CD4-positive, CD25-positive, alpha-beta regulatory T cell (primary cell): ENCODE measurements at regions not wholly inside any gene's neighbourhood (a gene's known extent, or its start where the extent isn't known, plus 50 kb on each side); places are given as distances from the start of the nearest gene placed in this dataset.

Source experiments
- ATAC-seq, 2 donors: fragments of 150-1000 bp; cut with Tn5 transposase; one replicate each; pipeline ENCODE4 v1.10.0; 2021; ENCODE audit warnings: low read depth in 2 of 2, moderate number of reproducible peaks in 2 of 2, moderate library complexity in 1 of 2
- DNase-seq, 3 donors: peaks; one replicate each; pipeline versions ENCODE4 v3.0.0 to v3.0.0-alpha.2; 2012 to 2022; ENCODE audit warnings: mixed read lengths in 1 of 3
- H3K27ac ChIP-seq: one replicate; pipeline ENCODE4 v1.7.0; 2013; ENCODE audit warnings: mild to moderate bottlenecking, low read length; ENCODE audit not compliant: insufficient read depth, poor library complexity, severe bottlenecking
- H3K27me3 ChIP-seq: one replicate; pipeline ENCODE4 v1.7.0; 2013; ENCODE audit warnings: low read length; ENCODE audit not compliant: control insufficient read depth, insufficient read depth
- H3K36me3 ChIP-seq: one replicate; pipeline ENCODE4 v1.7.0; 2013; ENCODE audit warnings: mild to moderate bottlenecking, low read length, moderate library complexity; ENCODE audit not compliant: control insufficient read depth, insufficient read depth
- H3K4me1 ChIP-seq: 2 replicates; pipeline ENCODE4 v1.7.0; 2013; ENCODE audit warnings: mild to moderate bottlenecking, low read length; ENCODE audit not compliant: insufficient read depth, control insufficient read depth, poor library complexity, severe bottlenecking
- H3K4me3 ChIP-seq: one replicate; pipeline ENCODE4 v1.7.0; 2013; ENCODE audit warnings: low read depth, mild to moderate bottlenecking, low read length, moderate library complexity
- H3K9me3 ChIP-seq, 2 experiments: 1 replicate in 1 of 2; 2 replicates in 1 of 2; pipeline ENCODE4 v1.7.0; 2013; ENCODE audit warnings: low read length in 2 of 2, mild to moderate bottlenecking in 1 of 2, moderate library complexity in 1 of 2; ENCODE audit not compliant: control insufficient read depth in 2 of 2
- H3K27ac Mint-ChIP-seq, 3 donors: one replicate each; pipeline ENCODE4 v1.8.0; 2020 to 2022; ENCODE audit warnings: mild to moderate bottlenecking in 3 of 3, mixed read lengths in 3 of 3, moderate library complexity in 2 of 3
- H3K27me3 Mint-ChIP-seq: one replicate; pipeline ENCODE4 v1.8.0; 2022; ENCODE audit warnings: mild to moderate bottlenecking, mixed read lengths
- H3K36me3 Mint-ChIP-seq: one replicate; pipeline ENCODE4 v1.8.0; 2020; ENCODE audit warnings: mixed read lengths
- H3K4me1 Mint-ChIP-seq, 4 donors: one replicate each; pipeline ENCODE4 v1.8.0; 2020 to 2022; ENCODE audit warnings: mixed read lengths in 4 of 4, mild to moderate bottlenecking in 1 of 4
- H3K4me3 Mint-ChIP-seq, 4 donors: one replicate each; pipeline ENCODE4 v1.8.0; 2020 to 2022; ENCODE audit warnings: mild to moderate bottlenecking in 4 of 4, mixed read lengths in 4 of 4, moderate library complexity in 3 of 4
- H3K9me3 Mint-ChIP-seq, 7 donors: one replicate each; pipeline ENCODE4 v1.8.0; 2020 to 2022; ENCODE audit warnings: mixed read lengths in 7 of 7, mild to moderate bottlenecking in 3 of 7, moderate library complexity in 2 of 7

DNA sequence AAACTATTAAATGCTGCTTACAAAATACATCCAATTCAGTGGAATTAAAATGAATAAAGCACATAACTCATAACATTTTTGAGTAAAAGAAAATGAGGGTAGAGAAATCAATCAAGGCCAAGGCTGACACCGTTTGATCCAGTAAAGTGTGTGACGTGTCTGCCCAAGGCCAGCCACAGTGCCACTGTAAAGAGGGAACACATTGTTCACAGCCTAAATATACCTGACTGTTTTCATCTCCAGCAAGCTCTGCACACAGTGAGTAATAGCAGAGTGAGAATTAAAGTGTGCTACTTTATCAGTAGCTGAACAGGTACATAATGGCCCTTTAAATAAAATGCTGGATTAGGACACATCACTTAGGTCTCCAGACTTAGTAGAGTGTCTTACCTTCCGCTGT lies 130.8 kb upstream of the DPP6 start:
- DNase-seq = no peak
- no peaks in the 10 kb centered on the region for H3K4me1 ChIP-seq
- peaks cover 0 to 2% of the 10 kb centered on the region in 2 experiments for H3K9me3 ChIP-seq
- no peaks in the 10 kb centered on the region for H3K27me3 ChIP-seq
- H3K27ac Mint-ChIP-seq = no peak overlapping the region
- no peaks in the 10 kb centered on the region for H3K36me3 ChIP-seq
- peaks cover 0 to 11% (median 5%) of the 10 kb centered on the region in 7 donors for H3K9me3 Mint-ChIP-seq
- H3K36me3 Mint-ChIP-seq = no peaks in the 10 kb centered on the region
- H3K27me3 Mint-ChIP-seq = no peaks in the 10 kb centered on the region
- H3K27ac ChIP-seq = no peak overlapping the region
- ATAC-seq = no peak
- H3K4me3 ChIP-seq = no peak overlapping the region
- no peaks in the 10 kb centered on the region for H3K4me1 Mint-ChIP-seq
- H3K4me3 Mint-ChIP-seq = no peak overlapping the region

GRCh38 chr7:153930696-153931095 lies 121.5 kb upstream of the DPP6 start:
- DNase-seq (no peak), ATAC-seq (no peak)
- Mint-ChIP-seq H3K4me3 (no peak overlapping the region), H3K9me3 (peaks cover 0 to 11% (median 8%) of the 10 kb centered on the region in 7 donors), H3K4me1 (no peaks in the 10 kb centered on the region), H3K27me3 (no peaks in the 10 kb centered on the region), H3K27ac (no peak overlapping the region), H3K36me3 (no peaks in the 10 kb centered on the region)
- no peaks in the 10 kb centered on the region for H3K36me3 ChIP-seq
- no peak overlapping the region for H3K4me3 ChIP-seq
- H3K27ac ChIP-seq = no peak overlapping the region
- no peaks in the 10 kb centered on the region for H3K4me1 ChIP-seq
- no peaks in the 10 kb centered on the region for H3K27me3 ChIP-seq
- H3K9me3 ChIP-seq = no peaks in the 10 kb centered on the region

DNA sequence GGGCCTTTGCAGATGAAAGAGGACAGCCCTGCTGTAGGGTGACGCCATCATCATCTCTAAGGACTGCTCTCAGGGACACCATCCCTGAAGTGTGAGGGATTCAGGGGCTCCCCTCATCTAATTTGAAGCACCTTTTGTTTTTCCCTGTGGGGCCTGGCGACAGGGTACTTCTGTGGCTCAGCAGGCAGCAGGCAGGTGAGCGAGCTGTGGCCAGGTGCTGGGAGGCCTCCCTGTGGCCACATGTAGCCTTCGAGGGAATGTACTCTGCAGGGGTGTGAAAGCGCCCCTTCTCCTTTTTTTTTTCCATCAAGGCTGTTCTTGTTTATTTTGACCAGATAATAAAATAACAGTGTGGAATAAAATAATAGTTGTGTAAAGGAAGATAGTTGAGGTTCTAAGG lies 118.2 kb upstream of the DPP6 start:
- Mint-ChIP-seq H3K4me1 (no peaks in the 10 kb centered on the region), H3K36me3 (no peaks in the 10 kb centered on the region), H3K27me3 (no peaks in the 10 kb centered on the region), H3K27ac (no peak overlapping the region), H3K9me3 (peaks cover 0 to 8% (median 5%) of the 10 kb centered on the region in 7 donors), H3K4me3 (no peak overlapping the region)
- Histone ChIP-seq H3K27ac (no peak overlapping the region), H3K4me1 (no peaks in the 10 kb centered on the region), H3K9me3 (no peaks in the 10 kb centered on the region), H3K4me3 (no peak overlapping the region), H3K36me3 (no peaks in the 10 kb centered on the region), H3K27me3 (no peaks in the 10 kb centered on the region)
- ATAC-seq (no peak), DNase-seq (no peak)

DNA sequence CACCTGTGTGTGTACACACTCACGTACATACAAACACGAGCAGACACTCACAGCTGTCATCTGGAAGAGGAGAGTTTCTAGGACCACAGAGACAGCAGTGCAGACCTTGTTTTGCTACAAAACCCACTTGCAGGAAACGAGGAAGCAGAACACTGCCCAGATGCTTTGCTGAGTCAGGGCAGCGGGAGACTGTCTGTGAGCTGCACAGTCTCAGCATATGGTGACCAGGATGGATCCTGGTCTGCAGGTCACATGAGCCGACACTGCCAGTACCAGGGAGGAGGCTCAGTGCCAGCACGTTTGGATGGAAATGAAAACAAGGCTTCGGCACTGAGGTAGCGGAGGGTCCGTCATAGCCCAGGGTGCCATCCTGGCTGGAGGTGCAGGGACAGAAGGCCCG lies 117.6 kb upstream of the DPP6 start:
- H3K27ac ChIP-seq = no peak overlapping the region
- Mint-ChIP-seq H3K4me3 (no peak overlapping the region), H3K27me3 (no peaks in the 10 kb centered on the region), H3K4me1 (no peaks in the 10 kb centered on the region), H3K27ac (no peak overlapping the region), H3K9me3 (peaks cover 0 to 8% (median 2%) of the 10 kb centered on the region in 7 donors), H3K36me3 (no peaks in the 10 kb centered on the region)
- ATAC-seq = no peak
- no peak overlapping the region for H3K4me3 ChIP-seq
- DNase-seq = no peak
- H3K27me3 ChIP-seq = no peaks in the 10 kb centered on the region
- no peaks in the 10 kb centered on the region for H3K36me3 ChIP-seq
- no peaks in the 10 kb centered on the region for H3K4me1 ChIP-seq
- no peaks in the 10 kb centered on the region for H3K9me3 ChIP-seq

DNA sequence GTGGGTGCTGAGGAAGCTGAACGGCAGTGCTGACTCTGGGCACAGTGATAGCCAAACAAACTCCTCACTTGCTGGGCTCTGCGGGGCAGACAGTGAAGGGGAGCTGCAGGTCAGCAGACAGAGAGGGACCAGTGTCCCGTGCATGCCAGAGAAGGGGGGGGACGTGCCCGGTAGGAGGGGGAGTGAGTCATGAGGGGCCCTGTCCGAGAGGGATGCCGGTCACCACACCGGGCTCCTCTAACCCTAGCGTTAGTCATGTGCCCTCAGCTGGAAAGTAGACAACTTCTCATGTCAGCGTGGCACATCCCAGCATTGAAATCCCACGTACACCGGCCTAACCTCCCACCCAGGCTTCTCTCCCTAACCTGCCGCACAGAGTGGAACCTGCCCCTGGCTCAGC lies 117.1 kb upstream of the DPP6 start:
- no peaks in the 10 kb centered on the region for H3K27me3 ChIP-seq
- no peak overlapping the region for H3K4me3 ChIP-seq
- Mint-ChIP-seq H3K4me1 (no peaks in the 10 kb centered on the region), H3K9me3 (peaks cover 0 to 8% (median 2%) of the 10 kb centered on the region in 7 donors), H3K27me3 (no peaks in the 10 kb centered on the region), H3K36me3 (no peaks in the 10 kb centered on the region), H3K4me3 (no peak overlapping the region), H3K27ac (no peak overlapping the region)
- no peaks in the 10 kb centered on the region for H3K36me3 ChIP-seq
- H3K27ac ChIP-seq = no peak overlapping the region
- no peaks in the 10 kb centered on the region for H3K9me3 ChIP-seq
- ATAC-seq = no peak
- H3K4me1 ChIP-seq = no peaks in the 10 kb centered on the region
- no peak for DNase-seq

- Mint-ChIP-seq H3K27me3 (no peaks in the 10 kb centered on the region), H3K9me3 (peaks cover 0 to 6% (median 5%) of the 10 kb centered on the region in 7 donors), H3K36me3 (no peaks in the 10 kb centered on the region), H3K27ac (no peak overlapping the region), H3K4me3 (no peak overlapping the region), H3K4me1 (no peaks in the 10 kb centered on the region)
- ATAC-seq = no peak
- DNase-seq = no peak
- no peak overlapping the region for H3K27ac ChIP-seq
- no peaks in the 10 kb centered on the region for H3K4me1 ChIP-seq
- H3K36me3 ChIP-seq = no peaks in the 10 kb centered on the region
- H3K4me3 ChIP-seq = no peak overlapping the region
- no peaks in the 10 kb centered on the region for H3K9me3 ChIP-seq
- H3K27me3 ChIP-seq = no peaks in the 10 kb centered on the region
Measured at GRCh38 chr7:153938451-153938850, 113.7 kb upstream of the DPP6 start.

- peaks cover 0 to 5% (median 3%) of the 10 kb centered on the region in 7 donors for H3K9me3 Mint-ChIP-seq
- DNase-seq (no peak), ATAC-seq (no peak)
- no peaks in the 10 kb centered on the region for H3K27me3 ChIP-seq
- no peak overlapping the region for H3K4me3 Mint-ChIP-seq
- H3K27ac ChIP-seq = no peak overlapping the region
- peaks cover 0 to 1% (median 0%) of the 10 kb centered on the region in 4 donors for H3K4me1 Mint-ChIP-seq
- H3K36me3 ChIP-seq = no peaks in the 10 kb centered on the region
- H3K27me3 Mint-ChIP-seq = peaks cover 3% of the 10 kb centered on the region
- no peaks in the 10 kb centered on the region for H3K9me3 ChIP-seq
- no peak overlapping the region for H3K27ac Mint-ChIP-seq
- no peak overlapping the region for H3K4me3 ChIP-seq
- no peaks in the 10 kb centered on the region for H3K4me1 ChIP-seq
- no peaks in the 10 kb centered on the region for H3K36me3 Mint-ChIP-seq
Measured at GRCh38 chr7:153939177-153939576, 113.0 kb upstream of the DPP6 start.

DNA sequence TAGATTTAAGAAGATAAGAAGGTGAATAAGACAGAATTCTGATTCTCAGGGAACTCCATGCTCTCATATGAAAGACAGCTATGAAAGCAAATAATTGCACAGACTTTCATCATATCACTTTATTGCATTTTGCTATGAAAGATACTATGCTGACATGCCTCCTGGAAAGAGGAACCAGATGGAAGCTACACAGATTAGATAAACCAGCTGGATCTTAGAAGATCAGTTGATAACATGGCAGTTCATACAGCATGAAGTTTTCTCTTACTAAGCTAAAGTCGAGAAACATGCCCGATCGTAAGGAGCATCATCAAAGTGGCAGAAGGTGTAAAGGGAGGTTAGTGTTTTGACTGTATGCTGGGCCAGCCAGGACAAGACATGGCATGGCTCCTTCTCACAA lies 112.5 kb upstream of the DPP6 start:
- no peaks in the 10 kb centered on the region for H3K9me3 ChIP-seq
- H3K36me3 Mint-ChIP-seq = no peaks in the 10 kb centered on the region
- no peak overlapping the region for H3K27ac ChIP-seq
- no peak overlapping the region for H3K4me3 Mint-ChIP-seq
- no peak overlapping the region for H3K4me3 ChIP-seq
- H3K36me3 ChIP-seq = no peaks in the 10 kb centered on the region
- peaks cover 0 to 6% (median 3%) of the 10 kb centered on the region in 7 donors for H3K9me3 Mint-ChIP-seq
- no peak for DNase-seq
- peaks cover 6% of the 10 kb centered on the region for H3K27me3 Mint-ChIP-seq
- H3K27ac Mint-ChIP-seq = no peak overlapping the region
- peaks cover 0 to 2% (median 0%) of the 10 kb centered on the region in 4 donors for H3K4me1 Mint-ChIP-seq
- ATAC-seq = no peak
- no peaks in the 10 kb centered on the region for H3K27me3 ChIP-seq
- H3K4me1 ChIP-seq = no peaks in the 10 kb centered on the region
